H54 (cell line): ENCODE measurements at regions not wholly inside any gene's neighbourhood (a gene's known extent, or its start where the extent isn't known, plus 50 kb on each side); places are given as distances from the start of the nearest gene placed in this dataset.

Experiments
- DNase-seq: peaks from one replicate; pipeline ENCODE4 v3.0.0; 2011; ENCODE audit warnings: low spot score, mixed read lengths; ENCODE audit not compliant: insufficient read length
- FAIRE-seq: peaks from 3 replicates; lab custom pipeline; 2011; peaks lifted over from hg19 to GRCh38; lab: Jason Lieb, UNC
- POLR2A ChIP-seq: IDR thresholded peaks from 2 replicates; pipeline ENCODE4 v1.6.1; 2011; ENCODE audit warnings: low read depth, mild to moderate bottlenecking, low read length

DNA sequence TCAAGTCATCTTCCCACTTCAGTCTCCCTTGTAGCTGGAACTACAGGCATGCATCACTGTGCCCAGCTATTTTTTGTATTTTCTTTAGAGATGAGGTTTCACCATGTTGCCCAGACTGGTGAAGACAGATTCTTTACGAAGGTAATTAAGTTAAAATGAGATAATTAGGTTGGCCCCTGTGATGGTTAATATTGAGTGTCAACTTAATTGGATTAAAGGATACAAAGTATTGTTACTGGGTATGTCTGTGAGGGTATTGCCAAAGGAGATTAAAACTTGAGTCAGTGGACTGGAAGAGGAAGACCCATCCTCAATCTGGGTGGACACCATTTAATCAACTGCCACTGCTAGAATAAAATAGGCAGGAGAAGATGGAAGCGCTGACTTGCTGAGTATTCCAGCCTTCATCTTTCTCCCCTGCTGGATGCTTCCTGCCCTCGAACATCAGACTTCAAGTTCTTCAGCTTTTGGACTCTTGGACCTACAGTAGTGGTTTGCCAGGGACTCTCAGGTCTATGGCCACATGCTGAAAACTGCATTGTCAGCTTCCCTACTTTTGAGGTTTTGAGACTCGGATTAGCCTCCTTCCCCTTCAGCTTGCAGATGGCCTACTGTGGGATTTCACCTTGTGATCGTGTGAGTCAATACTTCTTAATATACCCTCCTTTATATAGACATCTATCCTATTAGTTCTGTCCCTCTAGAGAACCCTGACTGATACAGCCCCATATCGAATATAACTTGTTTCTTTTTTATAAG lies 269.1 kb downstream of the TMX3 start:
- FAIRE-seq (no peak), DNase-seq (no peak)
- TF ChIP-seq POLR2A, result no peak

DNA sequence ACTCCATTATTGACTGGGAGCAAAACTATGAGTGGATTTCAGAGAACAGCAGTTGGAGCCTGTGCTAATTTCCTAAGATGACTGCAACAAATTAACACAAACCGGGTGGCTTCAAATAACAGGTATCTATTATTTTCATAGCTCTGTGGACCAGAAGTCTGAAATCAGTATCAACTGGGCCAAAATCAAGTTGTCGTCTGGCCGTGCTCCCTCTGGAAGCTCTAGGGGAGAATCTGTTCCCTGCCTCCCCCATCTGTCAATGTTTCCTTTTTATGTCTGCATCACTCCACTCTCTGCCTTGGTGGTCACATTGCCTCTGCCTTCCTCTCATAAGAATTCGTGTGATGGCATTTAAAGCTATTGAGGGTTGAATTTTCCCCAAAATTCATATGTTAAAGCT lies 269.8 kb downstream of the TMX3 start:
- no peak for TF ChIP-seq POLR2A
- no peak for DNase-seq
- no peak for FAIRE-seq

DNA sequence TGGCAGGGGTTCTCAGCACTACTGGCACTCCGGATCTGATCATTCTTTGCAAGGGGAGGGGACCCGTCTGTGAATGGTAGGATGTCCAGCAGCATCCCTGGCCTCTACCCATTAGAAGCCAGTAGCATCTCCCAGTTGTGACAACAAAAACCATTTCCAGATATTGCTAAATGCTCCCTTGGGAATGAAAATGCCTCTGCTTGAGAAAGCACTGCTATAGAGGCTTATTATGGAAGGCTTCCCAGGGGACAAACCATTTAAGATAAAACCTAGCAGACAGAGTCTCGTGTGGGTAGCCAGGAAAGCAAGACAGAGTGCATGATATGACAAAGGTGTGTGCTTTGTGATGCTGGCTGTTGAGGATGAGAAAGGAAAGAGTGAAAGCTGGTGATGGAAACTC lies 273.7 kb downstream of the TMX3 start:
- no peak for DNase-seq
- no peak for TF ChIP-seq POLR2A
- FAIRE-seq, result no peak

DNA sequence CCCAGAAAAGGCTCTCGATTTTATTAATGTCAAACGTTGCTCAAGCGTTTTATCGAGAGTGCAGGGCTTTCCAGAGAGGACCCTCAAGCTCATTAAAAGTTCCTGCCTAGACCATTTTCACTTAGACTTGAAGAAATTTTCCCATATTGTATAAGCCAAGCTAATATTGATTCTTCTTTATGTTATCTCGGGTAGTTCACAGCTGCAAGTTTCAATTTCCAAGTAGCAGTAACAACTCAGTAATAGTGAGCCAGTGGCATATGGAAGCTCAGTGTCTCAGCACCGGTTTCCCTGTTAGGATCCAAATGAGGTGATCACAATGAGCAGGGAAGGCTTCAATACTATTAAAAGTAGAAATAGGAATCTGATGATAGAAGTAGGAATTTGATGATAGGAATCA lies 274.5 kb downstream of the TMX3 start:
- no peak for TF ChIP-seq POLR2A
- FAIRE-seq, result no peak
- DNase-seq, result no peak

- FAIRE-seq (no peak), DNase-seq (no peak)
- TF ChIP-seq POLR2A, result no peak
Measured at GRCh38 chr18:68439642-68440041, 275.3 kb downstream of the TMX3 start.

GRCh38 chr18:68438983-68439382 lies 275.9 kb downstream of the TMX3 start:
- FAIRE-seq (peak; percentile 6), DNase-seq (no peak)
- no peak for TF ChIP-seq POLR2A

DNA sequence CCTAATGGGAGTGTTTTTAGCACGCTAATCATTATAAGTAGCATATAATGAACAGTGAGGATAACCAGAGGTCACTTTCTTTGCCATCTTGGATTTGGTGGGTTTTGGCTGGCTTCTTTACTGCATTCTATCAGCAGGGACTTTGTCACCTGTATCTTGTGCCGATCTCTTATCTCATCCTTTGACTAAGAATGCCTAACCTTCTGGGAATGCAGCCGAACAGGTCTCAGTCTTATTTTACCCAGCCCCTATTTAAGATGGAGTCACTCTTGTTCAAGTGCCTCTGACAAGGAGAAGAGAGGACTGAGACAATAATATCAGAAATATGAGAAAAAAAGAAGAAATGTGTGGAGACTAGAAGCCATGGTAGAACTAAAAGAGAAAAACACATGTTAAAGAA lies 276.4 kb downstream of the TMX3 start:
- FAIRE-seq (no peak), DNase-seq (no peak)
- TF ChIP-seq POLR2A, result no peak

GRCh38 chr18:68436485-68436884 lies 278.4 kb downstream of the TMX3 start:
- no peak for FAIRE-seq
- no peak for DNase-seq
- no peak for TF ChIP-seq POLR2A

DNA sequence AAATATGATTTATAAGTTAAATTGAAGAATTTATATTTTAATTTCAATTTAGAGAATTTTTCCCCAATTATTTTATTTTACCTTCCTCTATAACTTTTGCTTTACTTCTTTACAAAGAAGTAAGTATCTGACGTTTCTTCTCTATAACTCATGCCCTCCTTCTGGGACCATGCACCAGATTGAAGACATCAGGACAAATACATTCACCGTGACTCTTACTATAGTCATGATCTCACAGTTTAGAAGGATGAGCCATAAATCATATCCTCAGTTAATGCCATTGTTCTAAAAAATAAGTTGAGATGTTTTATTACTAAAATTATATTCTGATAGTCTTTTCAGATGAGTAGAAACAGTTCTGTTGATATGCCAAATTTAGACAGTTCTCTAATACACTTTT lies 279.3 kb downstream of the TMX3 start:
- no peak for TF ChIP-seq POLR2A
- FAIRE-seq (no peak), DNase-seq (no peak)

DNA sequence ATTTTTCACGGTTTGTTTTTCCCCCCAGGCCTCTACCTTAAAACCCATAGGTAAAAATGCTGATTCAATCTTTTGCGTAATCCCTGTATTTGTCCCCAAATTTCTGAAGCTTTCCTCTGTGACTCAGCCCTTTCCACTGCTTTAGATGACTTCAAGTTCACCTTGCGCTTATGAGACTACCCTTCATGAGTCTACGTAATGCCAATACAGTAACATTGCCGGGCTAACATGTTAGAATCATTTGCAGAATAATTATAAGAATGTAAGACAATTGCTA lies 283.0 kb downstream of the TMX3 start:
- no peak for FAIRE-seq

DNA sequence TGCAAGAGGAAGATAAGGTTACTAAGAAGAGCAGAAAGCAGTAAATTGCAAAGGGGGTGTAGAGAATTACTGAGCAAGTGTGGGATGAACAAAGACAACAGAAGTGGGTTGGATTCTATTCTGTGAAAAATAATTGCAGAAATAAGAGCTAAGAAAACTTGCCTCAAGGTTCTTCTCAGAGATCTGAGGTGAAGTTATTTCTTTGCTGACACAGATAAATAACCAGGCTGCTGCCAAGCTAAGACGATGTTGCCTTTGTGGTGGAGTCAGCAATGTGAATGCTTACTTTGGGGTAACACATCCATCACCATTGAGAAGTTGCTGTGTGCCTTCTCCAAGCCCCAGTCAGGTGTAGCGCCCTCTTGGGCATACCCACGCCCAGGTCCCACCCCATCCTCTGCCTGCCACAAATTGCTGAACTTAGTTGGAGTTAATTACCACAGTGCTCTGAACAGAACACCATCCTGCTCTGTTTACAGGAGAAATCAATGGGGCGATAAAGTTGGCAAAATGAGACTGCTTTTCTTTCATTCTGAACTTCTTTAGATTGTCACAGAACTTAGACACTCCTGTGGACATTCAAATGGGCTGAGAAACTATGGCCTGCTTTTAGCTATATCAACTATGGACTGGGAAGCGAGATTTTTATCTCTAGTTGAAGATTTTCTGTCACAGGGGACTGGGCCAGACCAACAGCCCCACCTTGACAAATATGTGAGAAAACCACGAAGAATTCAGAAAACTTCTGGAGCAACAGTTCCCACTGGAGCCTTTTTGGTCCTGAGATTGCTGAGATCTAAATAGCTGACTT lies 283.6 kb downstream of the TMX3 start:
- FAIRE-seq, result no peak
- DNase-seq, result no peak
- TF ChIP-seq POLR2A, result no peak

More for the DNA sequence above, 283.0 kb downstream of the TMX3 start:
- DNase-seq, result no peak
- no peak for TF ChIP-seq POLR2A

GRCh38 chr18:68429841-68430240 lies 285.1 kb downstream of the TMX3 start:
- no peak for TF ChIP-seq POLR2A
- no peak for DNase-seq
- no peak for FAIRE-seq

DNA sequence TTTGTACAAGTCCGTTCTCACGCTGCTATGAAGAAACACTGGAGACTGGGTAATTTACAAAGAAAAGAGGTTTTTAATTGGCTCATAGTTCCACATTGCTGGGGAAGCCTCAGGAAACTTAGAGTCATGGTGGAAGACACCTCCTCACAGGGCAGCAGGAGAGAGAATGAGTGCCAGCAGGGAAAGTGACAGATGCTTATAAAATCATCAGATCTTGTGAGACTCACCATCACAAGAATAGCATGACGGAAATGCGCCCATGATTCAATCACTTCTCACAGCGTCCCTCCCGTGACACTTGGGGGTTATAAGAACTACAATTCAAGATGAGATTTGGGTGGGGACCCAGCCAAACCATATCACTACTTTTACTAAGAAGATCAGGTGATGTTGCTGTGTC lies 285.8 kb downstream of the TMX3 start:
- FAIRE-seq (no peak), DNase-seq (no peak)
- TF ChIP-seq POLR2A, result no peak

GRCh38 chr18:68428661-68429060 lies 286.2 kb downstream of the TMX3 start:
- no peak for TF ChIP-seq POLR2A
- DNase-seq (no peak), FAIRE-seq (no peak)

- no peak for DNase-seq
- FAIRE-seq, result peak; percentile 84
- TF ChIP-seq POLR2A, result no peak
Measured at GRCh38 chr18:68427951-68428401, 286.9 kb downstream of the TMX3 start.
